Stimulated activated CD4-positive, alpha-beta T cell treated with anti-CD3 and anti-CD28 coated beads, Interleukin-1b, Interleukin-23, amount 100 ng/mL, for 24 hours (primary cell): ENCODE measurements at regions not wholly inside any gene's neighbourhood (a gene's known extent, or its start where the extent isn't known, plus 50 kb on each side); places are given as distances from the start of the nearest gene placed in this dataset.
"Not testable (repeated sequence)": the region's sequence is repeated elsewhere in the genome, so short reads cannot be mapped to it uniquely, and the experiment has no call there.

ENCODE experiments used
- DNase-seq, 4 experiments: peaks; one replicate each; pipeline ENCODE4 v3.0.0-alpha.2; 2020; ENCODE audit warnings: low read depth in 4 of 4, low spot score in 1 of 4

GRCh38 chr4:131725521-131725920, 1423.6 kb upstream of the PCDH10 start:
- DNase-seq, result not testable (repeated sequence)

- not testable (repeated sequence) for DNase-seq
Observed at GRCh38 chr4:131726940-131727339, 1422.2 kb upstream of the PCDH10 start.

GRCh38 chr4:131727418-131727817, 1421.7 kb upstream of the PCDH10 start:
- DNase-seq, result not testable (repeated sequence)

- not testable (repeated sequence) for DNase-seq
Observed at GRCh38 chr4:131729205-131729604, 1419.9 kb upstream of the PCDH10 start.

GRCh38 chr4:131729716-131730398, 1419.2 kb upstream of the PCDH10 start:
- not testable (repeated sequence) for DNase-seq

GRCh38 chr4:131730574-131730973, 1418.5 kb upstream of the PCDH10 start:
- not testable (repeated sequence) for DNase-seq

- DNase-seq, result not testable (repeated sequence)
Observed at GRCh38 chr4:131732034-131732630, 1417.0 kb upstream of the PCDH10 start.

- not testable (repeated sequence) for DNase-seq
Observed at GRCh38 chr4:131734321-131734720, 1414.8 kb upstream of the PCDH10 start.

GRCh38 chr4:131734851-131735385, 1414.2 kb upstream of the PCDH10 start:
- DNase-seq, result not testable (repeated sequence)

GRCh38 chr4:131738991-131739390, 1410.1 kb upstream of the PCDH10 start:
- not testable (repeated sequence) for DNase-seq

GRCh38 chr4:131741836-131742235, 1407.3 kb upstream of the PCDH10 start:
- not testable (repeated sequence) for DNase-seq

GRCh38 chr4:131742536-131743205, 1406.4 kb upstream of the PCDH10 start:
- DNase-seq, result not testable (repeated sequence)

- DNase-seq, result not testable (repeated sequence)
Observed at GRCh38 chr4:131743348-131743747, 1405.7 kb upstream of the PCDH10 start.

- DNase-seq, result not testable (repeated sequence)
Observed at GRCh38 chr4:131747203-131747602, 1401.9 kb upstream of the PCDH10 start.

GRCh38 chr4:131749224-131749623, 1399.9 kb upstream of the PCDH10 start:
- not testable (repeated sequence) for DNase-seq

GRCh38 chr4:131750006-131750405, 1399.1 kb upstream of the PCDH10 start:
- DNase-seq, result not testable (repeated sequence)

- DNase-seq, result not testable (repeated sequence)
Observed at GRCh38 chr4:131750469-131750868, 1398.6 kb upstream of the PCDH10 start.

GRCh38 chr4:131762234-131762633, 1386.9 kb upstream of the PCDH10 start:
- not testable (repeated sequence) for DNase-seq

GRCh38 chr4:131764730-131765129, 1384.4 kb upstream of the PCDH10 start:
- no peak for DNase-seq

GRCh38 chr4:131774382-131774781, 1374.7 kb upstream of the PCDH10 start:
- DNase-seq, result not testable (repeated sequence)

- DNase-seq, result not testable (repeated sequence)
Observed at GRCh38 chr4:131810565-131810964, 1338.5 kb upstream of the PCDH10 start.
